Type B pancreatic cell (in vitro differentiated cells): ENCODE measurements at regions not wholly inside any gene's neighbourhood (a gene's known extent, or its start where the extent isn't known, plus 50 kb on each side); places are given as distances from the start of the nearest gene placed in this dataset.
"Not testable (repeated sequence)": the region's sequence is repeated elsewhere in the genome, so short reads cannot be mapped to it uniquely, and the experiment has no call there.

Experiments used
- DNase-seq: peaks from one replicate; pipeline ENCODE4 v3.0.0; 2021; ENCODE audit warnings: mixed read lengths; ENCODE audit not compliant: unreplicated experiment; ENCODE audit errors: extremely low spot score
- H3K27ac Mint-ChIP-seq: 2 replicates; pipeline ENCODE4 v1.8.0; 2021; ENCODE audit warnings: mild to moderate bottlenecking, mixed read lengths
- H3K27me3 Mint-ChIP-seq: 2 replicates; pipeline ENCODE4 v1.8.0; 2021; ENCODE audit warnings: mixed read lengths
- H3K36me3 Mint-ChIP-seq: 2 replicates; pipeline ENCODE4 v1.8.0; 2021; ENCODE audit warnings: mixed read lengths
- H3K4me1 Mint-ChIP-seq: one replicate; pipeline ENCODE4 v1.8.0; 2021; ENCODE audit warnings: mixed read lengths; ENCODE audit not compliant: unreplicated experiment
- H3K4me3 Mint-ChIP-seq: 2 replicates; pipeline ENCODE4 v1.8.0; 2021; ENCODE audit warnings: mild to moderate bottlenecking, mixed read lengths
- H3K9me3 Mint-ChIP-seq: 2 replicates; pipeline ENCODE4 v1.8.0; 2021; ENCODE audit warnings: mixed read lengths
- CTCF ChIP-seq: fragments of 200-600 bp; sonication (generic); conservative IDR thresholded peaks from 2 replicates; pipeline ENCODE4 v1.5.0; 2021; ENCODE audit warnings: antibody characterized with exemption, mild to moderate bottlenecking

GRCh38 chr6:140344142-140344913 lies 969.9 kb upstream of the CITED2 start:
- H3K36me3 Mint-ChIP-seq = no peaks in the 10 kb centered on the region
- H3K9me3 Mint-ChIP-seq = peaks cover 10% of the 10 kb centered on the region
- no peak overlapping the region for H3K4me3 Mint-ChIP-seq
- no peak for DNase-seq
- H3K27me3 Mint-ChIP-seq = no peaks in the 10 kb centered on the region
- H3K4me1 Mint-ChIP-seq = no peaks in the 10 kb centered on the region
- no peak for TF ChIP-seq CTCF
- no peak overlapping the region for H3K27ac Mint-ChIP-seq

- no peaks in the 10 kb centered on the region for H3K36me3 Mint-ChIP-seq
- no peak for DNase-seq
- no peak for TF ChIP-seq CTCF
- no peak overlapping the region for H3K27ac Mint-ChIP-seq
- peaks cover 10% of the 10 kb centered on the region for H3K9me3 Mint-ChIP-seq
- no peaks in the 10 kb centered on the region for H3K27me3 Mint-ChIP-seq
- H3K4me1 Mint-ChIP-seq = no peaks in the 10 kb centered on the region
- H3K4me3 Mint-ChIP-seq = no peak overlapping the region
These were observed 968.7 kb upstream of the CITED2 start for GRCh38 chr6:140343128-140343527.

GRCh38 chr6:140341272-140341671 lies 966.8 kb upstream of the CITED2 start:
- Mint-ChIP-seq H3K36me3 (no peaks in the 10 kb centered on the region), H3K27me3 (no peaks in the 10 kb centered on the region), H3K9me3 (peaks cover 14% of the 10 kb centered on the region), H3K4me1 (no peaks in the 10 kb centered on the region), H3K4me3 (no peak overlapping the region), H3K27ac (no peak overlapping the region)
- no peak for TF ChIP-seq CTCF
- no peak for DNase-seq

GRCh38 chr6:140340795-140341194 lies 966.3 kb upstream of the CITED2 start:
- Mint-ChIP-seq H3K27me3 (no peaks in the 10 kb centered on the region), H3K4me3 (no peak overlapping the region), H3K4me1 (no peaks in the 10 kb centered on the region), H3K27ac (no peak overlapping the region), H3K9me3 (peaks cover 14% of the 10 kb centered on the region), H3K36me3 (no peaks in the 10 kb centered on the region)
- no peak for TF ChIP-seq CTCF
- no peak for DNase-seq

- not testable (repeated sequence) for H3K4me1 Mint-ChIP-seq, H3K4me3 Mint-ChIP-seq, H3K9me3 Mint-ChIP-seq, DNase-seq, H3K27ac Mint-ChIP-seq, H3K27me3 Mint-ChIP-seq, H3K36me3 Mint-ChIP-seq
These were observed 964.6 kb upstream of the CITED2 start for GRCh38 chr6:140339084-140339483.

- TF ChIP-seq CTCF = no peak
- no peaks in the 10 kb centered on the region for H3K27me3 Mint-ChIP-seq
- no peak overlapping the region for H3K27ac Mint-ChIP-seq
- no peaks in the 10 kb centered on the region for H3K36me3 Mint-ChIP-seq
- peaks cover 4% of the 10 kb centered on the region for H3K9me3 Mint-ChIP-seq
- no peak for DNase-seq
- peaks cover 27% of the 10 kb centered on the region for H3K4me1 Mint-ChIP-seq
- H3K4me3 Mint-ChIP-seq = no peak overlapping the region
These were observed 947.4 kb upstream of the CITED2 start for GRCh38 chr6:140321891-140322290.
